ENCODE measurements at regions not wholly inside any gene's neighbourhood (a gene's known extent, or its start where the extent isn't known, plus 50 kb on each side); places are given as distances from the start of the nearest gene placed in this dataset.

- intact Hi-C loops (cut with micrococcal nuclease; ENCODE audit: unreplicated experiment), result no loop called here
- no peak overlapping the region for H2AFZ ChIP-seq
- POLR2A ChIA-PET (ENCODE audit: unreplicated experiment), result no interaction called here
- no peak for TF ChIP-seq EZH2 (IDR thresholded peaks at IDR 0.05; ENCODE audit: low read depth)
- TF ChIP-seq, protein P1, sequence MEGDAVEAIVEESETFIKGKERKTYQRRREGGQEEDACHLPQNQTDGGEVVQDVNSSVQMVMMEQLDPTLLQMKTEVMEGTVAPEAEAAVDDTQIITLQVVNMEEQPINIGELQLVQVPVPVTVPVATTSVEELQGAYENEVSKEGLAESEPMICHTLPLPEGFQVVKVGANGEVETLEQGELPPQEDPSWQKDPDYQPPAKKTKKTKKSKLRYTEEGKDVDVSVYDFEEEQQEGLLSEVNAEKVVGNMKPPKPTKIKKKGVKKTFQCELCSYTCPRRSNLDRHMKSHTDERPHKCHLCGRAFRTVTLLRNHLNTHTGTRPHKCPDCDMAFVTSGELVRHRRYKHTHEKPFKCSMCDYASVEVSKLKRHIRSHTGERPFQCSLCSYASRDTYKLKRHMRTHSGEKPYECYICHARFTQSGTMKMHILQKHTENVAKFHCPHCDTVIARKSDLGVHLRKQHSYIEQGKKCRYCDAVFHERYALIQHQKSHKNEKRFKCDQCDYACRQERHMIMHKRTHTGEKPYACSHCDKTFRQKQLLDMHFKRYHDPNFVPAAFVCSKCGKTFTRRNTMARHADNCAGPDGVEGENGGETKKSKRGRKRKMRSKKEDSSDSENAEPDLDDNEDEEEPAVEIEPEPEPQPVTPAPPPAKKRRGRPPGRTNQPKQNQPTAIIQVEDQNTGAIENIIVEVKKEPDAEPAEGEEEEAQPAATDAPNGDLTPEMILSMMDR (conservative IDR thresholded peaks at IDR 0.05), result no peak
- CTCF ChIA-PET, result no interaction called here
- no peak overlapping the region for H3K4me2 ChIP-seq
- no peak overlapping the region for H3K4me3 ChIP-seq
- H3K9me2 ChIP-seq (ENCODE audit: insufficient read depth), result no peaks in the 10 kb centered on the region
- H3F3A ChIP-seq (ENCODE audit: insufficient read depth, low read depth), result no peaks in the 10 kb centered on the region
- BruUV-seq (replicated peaks), result no TSS peak
- H3K9me3 ChIP-seq (ENCODE audit: insufficient read depth, low read depth), result no peaks in the 10 kb centered on the region
- no peaks in the 10 kb centered on the region for H3K4me1 ChIP-seq (replicated peaks; ENCODE audit: insufficient read depth)
- DNase-seq, result no peak
- H3K36me3 ChIP-seq (ENCODE audit: low read depth), result no peaks in the 10 kb centered on the region
- H3K79me2 ChIP-seq (ENCODE audit: low read depth), result no peaks in the 10 kb centered on the region
- no peaks in the 10 kb centered on the region for H4K20me1 ChIP-seq (ENCODE audit: insufficient read depth)
- 0 out of 2 replicates have a peak, but pooled peaks cover 5% of the 10 kb centered on the region for H3K27me3 ChIP-seq (ENCODE audit: insufficient read depth, low read depth)
- no peak overlapping the region for H3K27ac ChIP-seq
These were observed 530.6 kb upstream of the ROBO2 start for GRCh38 chr3:76509179-76509830.

DNA sequence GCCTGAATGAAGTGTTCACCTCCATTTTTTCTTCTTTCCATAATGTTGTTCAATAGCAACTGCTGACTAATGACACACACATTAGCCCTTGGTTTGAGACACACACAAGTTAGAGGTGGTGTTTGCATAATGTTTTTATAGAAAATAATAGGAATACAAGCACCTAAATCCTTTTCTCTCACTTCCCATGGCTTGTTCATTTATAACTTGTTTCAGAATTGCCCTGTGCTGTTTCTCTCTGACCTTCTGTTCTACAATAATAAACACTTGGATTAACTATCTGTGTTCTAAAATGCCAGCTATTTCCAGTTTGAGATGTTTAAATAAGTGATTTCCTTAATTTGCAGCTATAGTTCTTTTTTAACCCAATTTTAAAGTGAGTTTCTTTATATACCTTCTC is 525.1 kb upstream of the ROBO2 start:
- ChIA-PET POLR2A (ENCODE audit: unreplicated experiment) (no interaction called here), CTCF (no interaction called here)
- BruUV-seq (replicated peaks), result no TSS peak
- Histone ChIP-seq H3K4me1 (replicated peaks; ENCODE audit: insufficient read depth) (no peaks in the 10 kb centered on the region), H3K9me2 (ENCODE audit: insufficient read depth) (no peaks in the 10 kb centered on the region), H3K27me3 (ENCODE audit: insufficient read depth, low read depth) (no peaks in the 10 kb centered on the region), H3K4me2 (no peak overlapping the region), H3K9me3 (ENCODE audit: insufficient read depth, low read depth) (no peaks in the 10 kb centered on the region), H4K20me1 (ENCODE audit: insufficient read depth) (no peaks in the 10 kb centered on the region), H3F3A (ENCODE audit: insufficient read depth, low read depth) (no peaks in the 10 kb centered on the region), H3K79me2 (ENCODE audit: low read depth) (no peaks in the 10 kb centered on the region), H3K27ac (no peak overlapping the region), H3K36me3 (ENCODE audit: low read depth) (no peaks in the 10 kb centered on the region), H3K4me3 (no peak overlapping the region), H2AFZ (no peak overlapping the region)
- intact Hi-C loops (cut with micrococcal nuclease; ENCODE audit: unreplicated experiment), result no loop called here
- DNase-seq, result no peak
- TF ChIP-seq, protein P1 (conservative IDR thresholded peaks at IDR 0.05), result no peak
- TF ChIP-seq EZH2 (IDR thresholded peaks at IDR 0.05; ENCODE audit: low read depth), result no peak

GRCh38 chr3:76523337-76523736 is 516.6 kb upstream of the ROBO2 start:
- no peak for DNase-seq
- no peak overlapping the region for H3K27ac ChIP-seq
- CTCF ChIA-PET, result no interaction called here
- intact Hi-C loops (cut with micrococcal nuclease; ENCODE audit: unreplicated experiment), result no loop called here
- no peaks in the 10 kb centered on the region for H3K79me2 ChIP-seq (ENCODE audit: low read depth)
- H3K27me3 ChIP-seq (ENCODE audit: insufficient read depth, low read depth), result no peaks in the 10 kb centered on the region
- BruUV-seq (replicated peaks), result no TSS peak
- no peaks in the 10 kb centered on the region for H3K36me3 ChIP-seq (ENCODE audit: low read depth)
- H4K20me1 ChIP-seq (ENCODE audit: insufficient read depth), result no peaks in the 10 kb centered on the region
- no peaks in the 10 kb centered on the region for H3K9me3 ChIP-seq (ENCODE audit: insufficient read depth, low read depth)
- H2AFZ ChIP-seq, result no peak overlapping the region
- no peaks in the 10 kb centered on the region for H3K9me2 ChIP-seq (ENCODE audit: insufficient read depth)
- no peak overlapping the region for H3K4me3 ChIP-seq
- H3F3A ChIP-seq (ENCODE audit: insufficient read depth, low read depth), result no peaks in the 10 kb centered on the region
- POLR2A ChIA-PET (ENCODE audit: unreplicated experiment), result interaction anchor here (0.9 kb wide), 1 partner anchor 650 kb away, joined by 4 read pairs; no protein-coding TSS in a partner anchor
- no peak overlapping the region for H3K4me2 ChIP-seq
- no peak for TF ChIP-seq EZH2 (IDR thresholded peaks at IDR 0.05; ENCODE audit: low read depth)
- TF ChIP-seq, protein P1 (conservative IDR thresholded peaks at IDR 0.05), result no peak
- H3K4me1 ChIP-seq (replicated peaks; ENCODE audit: insufficient read depth), result no peaks in the 10 kb centered on the region

All from PC-9 (cell line).